ENCODE measurements at regions not wholly inside any gene's neighbourhood (a gene's known extent, or its start where the extent isn't known, plus 50 kb on each side); places are given as distances from the start of the nearest gene placed in this dataset.
A peak's percentile ranks its signal among the peaks of the same experiment; 100 is the strongest.

GRCh38 chr2:120549841-120550240, 185.8 kb upstream of the GLI2 start:
- Histone ChIP-seq H3K36me3 (ENCODE audit: control insufficient read depth in 2 of 2, insufficient read depth in 2 of 2, low read length in 1 of 2) (no peaks in the 10 kb centered on the region), H3K4me1 (ENCODE audit: control insufficient read depth in 2 of 2, insufficient read depth in 2 of 2, low read length in 2 of 2) (peaks cover 0 to 5% of the 10 kb centered on the region in 2 donors), H3K27ac (ENCODE audit: low read depth in 1 of 2, low read length in 1 of 2) (no peak overlapping the region), H3K9me3 (ENCODE audit: control insufficient read depth in 2 of 2, insufficient read depth in 1 of 2, low read length in 1 of 2) (peaks cover 0 to 1% of the 10 kb centered on the region in 2 donors), H3K27me3 (ENCODE audit: control insufficient read depth in 2 of 2, insufficient read depth in 1 of 2, low read length in 1 of 2) (peaks cover 0 to 23% of the 10 kb centered on the region in 2 donors), H3K4me3 (ENCODE audit: low read length in 2 of 2) (no peak overlapping the region)
- WGBS: 94% methylated on average over 6 of the region's 6 CpGs
- no peak for DNase-seq (ENCODE audit: low read depth in 6 of 9, low spot score in 9 of 9)

- H3K27me3 ChIP-seq (ENCODE audit: control insufficient read depth in 2 of 2, insufficient read depth in 1 of 2, low read length in 1 of 2): peaks cover 0 to 23% of the 10 kb centered on the region in 2 donors
- DNase-seq (ENCODE audit: low read depth in 6 of 9, low spot score in 9 of 9): no peak
- 92% methylated on average over 4 of the region's 4 CpGs for WGBS
- peaks cover 0 to 1% of the 10 kb centered on the region in 2 donors for H3K9me3 ChIP-seq (ENCODE audit: control insufficient read depth in 2 of 2, insufficient read depth in 1 of 2, low read length in 1 of 2)
- peaks cover 0 to 5% of the 10 kb centered on the region in 2 donors for H3K4me1 ChIP-seq (ENCODE audit: control insufficient read depth in 2 of 2, insufficient read depth in 2 of 2, low read length in 2 of 2)
- H3K27ac ChIP-seq (ENCODE audit: low read depth in 1 of 2, low read length in 1 of 2): no peak overlapping the region
- H3K4me3 ChIP-seq (ENCODE audit: low read length in 2 of 2): no peak overlapping the region
- H3K36me3 ChIP-seq (ENCODE audit: control insufficient read depth in 2 of 2, insufficient read depth in 2 of 2, low read length in 1 of 2): no peaks in the 10 kb centered on the region
These were observed 185.4 kb upstream of the GLI2 start for GRCh38 chr2:120550282-120550681.

GRCh38 chr2:120550893-120551446, 184.7 kb upstream of the GLI2 start:
- Histone ChIP-seq H3K4me3 (ENCODE audit: low read length in 2 of 2) (no peak overlapping the region), H3K27ac (ENCODE audit: low read depth in 1 of 2, low read length in 1 of 2) (no peak overlapping the region), H3K9me3 (ENCODE audit: control insufficient read depth in 2 of 2, insufficient read depth in 1 of 2, low read length in 1 of 2) (peaks cover 0 to 1% of the 10 kb centered on the region in 2 donors), H3K27me3 (ENCODE audit: control insufficient read depth in 2 of 2, insufficient read depth in 1 of 2, low read length in 1 of 2) (peaks cover 0 to 23% of the 10 kb centered on the region in 2 donors), H3K4me1 (ENCODE audit: control insufficient read depth in 2 of 2, insufficient read depth in 2 of 2, low read length in 2 of 2) (peaks cover 0 to 5% of the 10 kb centered on the region in 2 donors), H3K36me3 (ENCODE audit: control insufficient read depth in 2 of 2, insufficient read depth in 2 of 2, low read length in 1 of 2) (no peaks in the 10 kb centered on the region)
- 74% methylated on average over 2 of the region's 2 CpGs for WGBS
- no peak for DNase-seq (ENCODE audit: low read depth in 6 of 9, low spot score in 9 of 9)

- no peak overlapping the region for H3K4me3 ChIP-seq (ENCODE audit: low read length in 2 of 2)
- H3K27me3 ChIP-seq (ENCODE audit: control insufficient read depth in 2 of 2, insufficient read depth in 1 of 2, low read length in 1 of 2): peaks cover 0 to 23% of the 10 kb centered on the region in 2 donors
- no peak overlapping the region for H3K27ac ChIP-seq (ENCODE audit: low read depth in 1 of 2, low read length in 1 of 2)
- H3K36me3 ChIP-seq (ENCODE audit: control insufficient read depth in 2 of 2, insufficient read depth in 2 of 2, low read length in 1 of 2): no peaks in the 10 kb centered on the region
- peaks cover 0 to 5% of the 10 kb centered on the region in 2 donors for H3K4me1 ChIP-seq (ENCODE audit: control insufficient read depth in 2 of 2, insufficient read depth in 2 of 2, low read length in 2 of 2)
- DNase-seq (ENCODE audit: low read depth in 6 of 9, low spot score in 9 of 9): no peak
- 18% methylated on average over 3 of the region's 3 CpGs for WGBS
- peaks cover 0 to 1% of the 10 kb centered on the region in 2 donors for H3K9me3 ChIP-seq (ENCODE audit: control insufficient read depth in 2 of 2, insufficient read depth in 1 of 2, low read length in 1 of 2)
These were observed 184.1 kb upstream of the GLI2 start for GRCh38 chr2:120551522-120551921.

- Histone ChIP-seq H3K36me3 (ENCODE audit: control insufficient read depth in 2 of 2, insufficient read depth in 2 of 2, low read length in 1 of 2) (no peaks in the 10 kb centered on the region), H3K27me3 (ENCODE audit: control insufficient read depth in 2 of 2, insufficient read depth in 1 of 2, low read length in 1 of 2) (peaks cover 0 to 23% of the 10 kb centered on the region in 2 donors), H3K4me1 (ENCODE audit: control insufficient read depth in 2 of 2, insufficient read depth in 2 of 2, low read length in 2 of 2) (peaks cover 0 to 5% of the 10 kb centered on the region in 2 donors), H3K4me3 (ENCODE audit: low read length in 2 of 2) (no peak overlapping the region), H3K9me3 (ENCODE audit: control insufficient read depth in 2 of 2, insufficient read depth in 1 of 2, low read length in 1 of 2) (peaks cover 0 to 1% of the 10 kb centered on the region in 2 donors), H3K27ac (ENCODE audit: low read depth in 1 of 2, low read length in 1 of 2) (no peak overlapping the region)
- DNase-seq (ENCODE audit: low read depth in 6 of 9, low spot score in 9 of 9): no peak
- WGBS: 90% methylated on average over 11 of the region's 11 CpGs
These were observed 183.6 kb upstream of the GLI2 start for GRCh38 chr2:120552079-120552478.

- Histone ChIP-seq H3K4me3 (ENCODE audit: low read length in 2 of 2) (no peak overlapping the region), H3K4me1 (ENCODE audit: control insufficient read depth in 2 of 2, insufficient read depth in 2 of 2, low read length in 2 of 2) (peaks cover 0 to 5% of the 10 kb centered on the region in 2 donors), H3K27me3 (ENCODE audit: control insufficient read depth in 2 of 2, insufficient read depth in 1 of 2, low read length in 1 of 2) (peaks cover 0 to 25% of the 10 kb centered on the region in 2 donors), H3K36me3 (ENCODE audit: control insufficient read depth in 2 of 2, insufficient read depth in 2 of 2, low read length in 1 of 2) (no peaks in the 10 kb centered on the region), H3K9me3 (ENCODE audit: control insufficient read depth in 2 of 2, insufficient read depth in 1 of 2, low read length in 1 of 2) (no peaks in the 10 kb centered on the region), H3K27ac (ENCODE audit: low read depth in 1 of 2, low read length in 1 of 2) (no peak overlapping the region)
- DNase-seq (ENCODE audit: low read depth in 6 of 9, low spot score in 9 of 9): peak in 8 of 9 donors; percentile 2 to 47 (median 10)
- 25% methylated on average over 24 of the region's 24 CpGs for WGBS
These were observed 182.7 kb upstream of the GLI2 start for GRCh38 chr2:120552800-120553481.

GRCh38 chr2:120554625-120555032, 181.0 kb upstream of the GLI2 start:
- Histone ChIP-seq H3K4me1 (ENCODE audit: control insufficient read depth in 2 of 2, insufficient read depth in 2 of 2, low read length in 2 of 2) (peaks cover 0 to 5% of the 10 kb centered on the region in 2 donors), H3K4me3 (ENCODE audit: low read length in 2 of 2) (no peak overlapping the region), H3K27ac (ENCODE audit: low read depth in 1 of 2, low read length in 1 of 2) (no peak overlapping the region), H3K9me3 (ENCODE audit: control insufficient read depth in 2 of 2, insufficient read depth in 1 of 2, low read length in 1 of 2) (no peaks in the 10 kb centered on the region), H3K36me3 (ENCODE audit: control insufficient read depth in 2 of 2, insufficient read depth in 2 of 2, low read length in 1 of 2) (no peaks in the 10 kb centered on the region), H3K27me3 (ENCODE audit: control insufficient read depth in 2 of 2, insufficient read depth in 1 of 2, low read length in 1 of 2) (peaks cover 0 to 25% of the 10 kb centered on the region in 2 donors)
- no peak for DNase-seq (ENCODE audit: low read depth in 6 of 9, low spot score in 9 of 9)

GRCh38 chr2:120555092-120555491, 180.6 kb upstream of the GLI2 start:
- DNase-seq (ENCODE audit: low read depth in 6 of 9, low spot score in 9 of 9): no peak
- Histone ChIP-seq H3K9me3 (ENCODE audit: control insufficient read depth in 2 of 2, insufficient read depth in 1 of 2, low read length in 1 of 2) (no peaks in the 10 kb centered on the region), H3K4me3 (ENCODE audit: low read length in 2 of 2) (no peak overlapping the region), H3K4me1 (ENCODE audit: control insufficient read depth in 2 of 2, insufficient read depth in 2 of 2, low read length in 2 of 2) (peaks cover 0 to 5% of the 10 kb centered on the region in 2 donors), H3K27me3 (ENCODE audit: control insufficient read depth in 2 of 2, insufficient read depth in 1 of 2, low read length in 1 of 2) (peaks cover 0 to 25% of the 10 kb centered on the region in 2 donors), H3K36me3 (ENCODE audit: control insufficient read depth in 2 of 2, insufficient read depth in 2 of 2, low read length in 1 of 2) (no peaks in the 10 kb centered on the region), H3K27ac (ENCODE audit: low read depth in 1 of 2, low read length in 1 of 2) (no peak overlapping the region)
- 88% methylated on average over 4 of the region's 4 CpGs for WGBS

GRCh38 chr2:120556911-120557310, 178.8 kb upstream of the GLI2 start:
- H3K4me3 ChIP-seq (ENCODE audit: low read length in 2 of 2): no peak overlapping the region
- H3K4me1 ChIP-seq (ENCODE audit: control insufficient read depth in 2 of 2, insufficient read depth in 2 of 2, low read length in 2 of 2): peaks cover 0 to 5% of the 10 kb centered on the region in 2 donors
- no peak overlapping the region for H3K27ac ChIP-seq (ENCODE audit: low read depth in 1 of 2, low read length in 1 of 2)
- peaks cover 0 to 29% of the 10 kb centered on the region in 2 donors for H3K27me3 ChIP-seq (ENCODE audit: control insufficient read depth in 2 of 2, insufficient read depth in 1 of 2, low read length in 1 of 2)
- 76% methylated on average over 3 of the region's 3 CpGs for WGBS
- no peaks in the 10 kb centered on the region for H3K36me3 ChIP-seq (ENCODE audit: control insufficient read depth in 2 of 2, insufficient read depth in 2 of 2, low read length in 1 of 2)
- peak in 1 of 9 donors; percentile 13 for DNase-seq (ENCODE audit: low read depth in 6 of 9, low spot score in 9 of 9)
- H3K9me3 ChIP-seq (ENCODE audit: control insufficient read depth in 2 of 2, insufficient read depth in 1 of 2, low read length in 1 of 2): no peaks in the 10 kb centered on the region
